Liver (tissue), 8 donors: ENCODE measurements at regions not wholly inside any gene's neighbourhood (a gene's known extent, or its start where the extent isn't known, plus 50 kb on each side); places are given as distances from the start of the nearest gene placed in this dataset.

Experiments used
- DNase-seq: peaks from one replicate; pipeline ENCODE4 v3.0.0-alpha.2; 2017; ENCODE audit warnings: low spot score
- H3K27ac ChIP-seq, 2 donors: one replicate each; pipeline ENCODE4 v1.7.0; 2013; ENCODE audit warnings: inconsistent platforms in 2 of 2, low read length in 2 of 2, control low read depth in 1 of 2, low read depth in 1 of 2, mild to moderate bottlenecking in 1 of 2
- H3K27me3 ChIP-seq, 4 donors: one replicate each; pipeline versions ENCODE4 v1.6.1 to v1.7.0; 2013; ENCODE audit warnings: low read length in 3 of 4, inconsistent platforms in 1 of 4, mild to moderate bottlenecking in 1 of 4, moderate library complexity in 1 of 4; ENCODE audit not compliant: control insufficient read depth in 4 of 4, insufficient read depth in 4 of 4
- H3K36me3 ChIP-seq, 4 donors: one replicate each; pipeline versions ENCODE4 v1.6.1 to v1.7.0; 2013; ENCODE audit warnings: low read length in 3 of 4, mild to moderate bottlenecking in 3 of 4, low read depth in 1 of 4, moderate library complexity in 1 of 4; ENCODE audit not compliant: control insufficient read depth in 4 of 4, insufficient read depth in 3 of 4
- H3K4me1 ChIP-seq, 4 donors: one replicate each; pipeline versions ENCODE4 v1.6.1 to v1.7.0; 2013; ENCODE audit warnings: low read length in 3 of 4, mild to moderate bottlenecking in 3 of 4, moderate library complexity in 1 of 4; ENCODE audit not compliant: control insufficient read depth in 4 of 4, insufficient read depth in 4 of 4
- H3K4me3 ChIP-seq, 3 donors: one replicate each; pipeline versions ENCODE4 v1.6.1 to v1.7.0; 2013; ENCODE audit warnings: low read length in 3 of 3, control low read depth in 1 of 3, low read depth in 1 of 3, mild to moderate bottlenecking in 1 of 3
- H3K9ac ChIP-seq, 2 donors: one replicate each; pipeline ENCODE4 v1.7.0; 2013; ENCODE audit warnings: low read length in 2 of 2, mild to moderate bottlenecking in 2 of 2, moderate library complexity in 2 of 2, control low read depth in 1 of 2, low read depth in 1 of 2
- H3K9me3 ChIP-seq, 4 donors: one replicate each; pipeline versions ENCODE4 v1.6.1 to v1.7.0; 2013; ENCODE audit warnings: low read length in 3 of 4; ENCODE audit not compliant: control insufficient read depth in 4 of 4
- ATF3 ChIP-seq: IDR thresholded peaks from 2 replicates; pipeline ENCODE4 v1.6.1; 2016; ENCODE audit warnings: antibody characterized with exemption
- EGR1 ChIP-seq, 2 donors: IDR thresholded peaks; 2 replicates each; pipeline ENCODE4 v1.6.1; 2016 to 2018; ENCODE audit warnings: antibody characterized with exemption in 2 of 2, low read depth in 2 of 2
- FOXA1 ChIP-seq: IDR thresholded peaks from 2 replicates; pipeline ENCODE4 v1.6.1; 2016; ENCODE audit warnings: antibody characterized with exemption
- GABPA ChIP-seq, 2 donors: IDR thresholded peaks in 1 of 2; conservative IDR thresholded peaks in 1 of 2; 2 replicates each; pipeline ENCODE4 v1.6.1; 2016; ENCODE audit warnings: antibody characterized with exemption in 2 of 2, mild to moderate bottlenecking in 1 of 2, moderate library complexity in 1 of 2
- HNF4A ChIP-seq, 2 donors: conservative IDR thresholded peaks; 2 replicates each; pipeline ENCODE4 v1.6.1; 2016; ENCODE audit warnings: antibody characterized with exemption in 2 of 2, mild to moderate bottlenecking in 2 of 2
- JUND ChIP-seq, 2 donors: IDR thresholded peaks; 2 replicates each; pipeline ENCODE4 v1.6.1; 2016; ENCODE audit warnings: antibody characterized with exemption in 2 of 2
- NR2F2 ChIP-seq: IDR thresholded peaks from 2 replicates; pipeline ENCODE4 v1.6.1; 2016; ENCODE audit warnings: antibody characterized with exemption
- RAD21 ChIP-seq, 2 donors: IDR thresholded peaks; 2 replicates each; pipeline ENCODE4 v1.6.1; 2016; ENCODE audit warnings: antibody characterized with exemption in 2 of 2, mild to moderate bottlenecking in 2 of 2
- RXRA ChIP-seq, 2 donors: IDR thresholded peaks; 2 replicates each; pipeline ENCODE4 v1.6.1; 2017 to 2018; ENCODE audit warnings: antibody characterized with exemption in 2 of 2, mild to moderate bottlenecking in 1 of 2
- TAF1 ChIP-seq: conservative IDR thresholded peaks from 2 replicates; pipeline ENCODE4 v1.6.1; 2016; ENCODE audit warnings: antibody characterized with exemption, mild to moderate bottlenecking
- YY1 ChIP-seq: IDR thresholded peaks from 2 replicates; pipeline ENCODE4 v1.6.1; 2016; ENCODE audit warnings: antibody characterized with exemption, mild to moderate bottlenecking
- WGBS: extraction: QIAGEN DNeasy Blood & Tissue Kit; methylation state at CpG from one replicate; pipeline ENCODE4 v1.1.7; 2013; 5-methylcytosine and 5-hydroxymethylcytosine counted together
- TF ChIP-seq, protein P1 (sequence below): IDR thresholded peaks from 2 replicates; pipeline ENCODE4 v1.6.1; 2016; ENCODE audit warnings: antibody characterized with exemption
- TF ChIP-seq, protein P2 (sequence below): IDR thresholded peaks from 2 replicates; pipeline ENCODE4 v1.6.1; 2016; ENCODE audit warnings: antibody characterized with exemption
- TF ChIP-seq, protein P3 (sequence below): fragments of 150-350 bp; IDR thresholded peaks from 2 replicates; pipeline ENCODE4 v1.5.1; 2017; ENCODE audit warnings: improper control_type of control experiment, low read depth, low read length; ENCODE audit not compliant: missing input control
- TF ChIP-seq, protein P4 (sequence below): IDR thresholded peaks from 2 replicates; pipeline ENCODE4 v1.6.1; 2016; ENCODE audit warnings: antibody characterized with exemption, mild to moderate bottlenecking
- donor health status: healthy.
- donor health status: healthy.
- donor health status: healthy.
- donor health status: healthy.
- donor health status: healthy.

DNA sequence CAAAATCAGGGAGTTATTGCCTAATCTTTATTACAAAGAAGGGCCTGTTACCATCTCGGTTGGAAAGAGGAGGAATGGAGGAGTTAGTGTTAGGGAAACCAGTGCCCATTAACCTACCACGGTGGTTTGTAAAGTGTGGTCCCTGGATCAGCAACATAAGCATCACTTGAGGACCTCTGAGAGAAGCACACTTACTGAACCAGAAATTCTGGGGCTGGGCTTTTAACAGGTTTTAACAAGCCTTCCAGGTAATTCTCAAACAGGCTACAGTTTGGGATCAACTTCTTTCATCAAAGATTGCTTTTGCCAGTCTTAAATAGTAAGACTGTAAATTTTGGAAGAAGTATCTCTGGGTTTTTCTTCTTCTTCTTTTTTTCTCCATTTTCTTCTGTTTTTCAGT, 329.5 kb upstream of the JAG1 start (continued):
- TF ChIP-seq YY1 (no peak), HNF4A (conservative IDR thresholded peaks at IDR 0.05) (no peak), RAD21 (IDR thresholded peaks at IDR 0.05) (no peak), TAF1 (no peak)

DNA sequence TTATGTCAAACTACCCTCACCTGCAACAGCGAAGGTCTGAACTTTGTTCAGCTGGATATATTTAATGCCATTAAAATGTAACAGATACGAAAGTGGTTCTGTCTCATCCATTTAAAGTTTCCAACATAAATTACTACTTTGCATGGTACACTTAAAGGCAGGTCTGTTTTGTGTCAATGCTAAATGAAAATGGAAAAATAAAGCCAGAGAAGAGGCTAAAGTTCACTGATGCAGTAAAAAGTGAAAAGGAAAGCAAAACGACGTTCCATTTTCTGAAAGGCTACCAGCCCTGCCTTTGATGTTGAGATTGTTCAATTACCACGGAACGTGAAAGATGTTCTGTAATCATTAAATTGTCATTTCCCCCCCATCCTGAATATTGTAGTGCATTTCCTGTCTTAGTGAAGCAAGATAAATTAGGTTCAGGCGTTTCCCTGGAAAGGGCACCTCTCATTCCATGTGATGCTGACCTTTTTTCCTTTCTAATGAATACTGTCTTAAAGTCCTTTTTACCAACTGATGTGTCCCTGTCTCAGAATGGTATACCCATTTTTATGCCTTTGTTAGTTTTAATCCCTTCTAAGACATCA, 334.7 kb upstream of the JAG1 start:
- Histone ChIP-seq H3K4me3 (no peak overlapping the region), H3K27ac (no peak overlapping the region), H3K4me1 (no peaks in the 10 kb centered on the region), H3K36me3 (no peaks in the 10 kb centered on the region), H3K9ac (no peak overlapping the region), H3K9me3 (peaks cover 0 to 2% (median 0%) of the 10 kb centered on the region in 4 donors), H3K27me3 (peaks cover 0 to 2% (median 0%) of the 10 kb centered on the region in 4 donors)
- no peak for DNase-seq
- WGBS: 53% methylated on average over 7 of the region's 7 CpGs
- TF ChIP-seq YY1 (no peak), NR2F2 (peak; percentile 41)

- Histone ChIP-seq H3K27me3 (peaks cover 0 to 2% (median 0%) of the 10 kb centered on the region in 4 donors), H3K9me3 (peaks cover 0 to 2% (median 0%) of the 10 kb centered on the region in 4 donors), H3K4me1 (no peaks in the 10 kb centered on the region), H3K4me3 (no peak overlapping the region), H3K27ac (no peak overlapping the region), H3K9ac (no peak overlapping the region), H3K36me3 (no peaks in the 10 kb centered on the region)
- TF ChIP-seq TAF1: no peak
- no peak for TF ChIP-seq FOXA1
- TF ChIP-seq, protein P1, sequence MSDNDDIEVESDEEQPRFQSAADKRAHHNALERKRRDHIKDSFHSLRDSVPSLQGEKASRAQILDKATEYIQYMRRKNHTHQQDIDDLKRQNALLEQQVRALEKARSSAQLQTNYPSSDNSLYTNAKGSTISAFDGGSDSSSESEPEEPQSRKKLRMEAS: no peak
- TF ChIP-seq, protein P2, sequence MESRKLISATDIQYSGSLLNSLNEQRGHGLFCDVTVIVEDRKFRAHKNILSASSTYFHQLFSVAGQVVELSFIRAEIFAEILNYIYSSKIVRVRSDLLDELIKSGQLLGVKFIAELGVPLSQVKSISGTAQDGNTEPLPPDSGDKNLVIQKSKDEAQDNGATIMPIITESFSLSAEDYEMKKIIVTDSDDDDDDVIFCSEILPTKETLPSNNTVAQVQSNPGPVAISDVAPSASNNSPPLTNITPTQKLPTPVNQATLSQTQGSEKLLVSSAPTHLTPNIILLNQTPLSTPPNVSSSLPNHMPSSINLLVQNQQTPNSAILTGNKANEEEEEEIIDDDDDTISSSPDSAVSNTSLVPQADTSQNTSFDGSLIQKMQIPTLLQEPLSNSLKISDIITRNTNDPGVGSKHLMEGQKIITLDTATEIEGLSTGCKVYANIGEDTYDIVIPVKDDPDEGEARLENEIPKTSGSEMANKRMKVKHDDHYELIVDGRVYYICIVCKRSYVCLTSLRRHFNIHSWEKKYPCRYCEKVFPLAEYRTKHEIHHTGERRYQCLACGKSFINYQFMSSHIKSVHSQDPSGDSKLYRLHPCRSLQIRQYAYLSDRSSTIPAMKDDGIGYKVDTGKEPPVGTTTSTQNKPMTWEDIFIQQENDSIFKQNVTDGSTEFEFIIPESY: no peak
- TF ChIP-seq, protein P3, sequence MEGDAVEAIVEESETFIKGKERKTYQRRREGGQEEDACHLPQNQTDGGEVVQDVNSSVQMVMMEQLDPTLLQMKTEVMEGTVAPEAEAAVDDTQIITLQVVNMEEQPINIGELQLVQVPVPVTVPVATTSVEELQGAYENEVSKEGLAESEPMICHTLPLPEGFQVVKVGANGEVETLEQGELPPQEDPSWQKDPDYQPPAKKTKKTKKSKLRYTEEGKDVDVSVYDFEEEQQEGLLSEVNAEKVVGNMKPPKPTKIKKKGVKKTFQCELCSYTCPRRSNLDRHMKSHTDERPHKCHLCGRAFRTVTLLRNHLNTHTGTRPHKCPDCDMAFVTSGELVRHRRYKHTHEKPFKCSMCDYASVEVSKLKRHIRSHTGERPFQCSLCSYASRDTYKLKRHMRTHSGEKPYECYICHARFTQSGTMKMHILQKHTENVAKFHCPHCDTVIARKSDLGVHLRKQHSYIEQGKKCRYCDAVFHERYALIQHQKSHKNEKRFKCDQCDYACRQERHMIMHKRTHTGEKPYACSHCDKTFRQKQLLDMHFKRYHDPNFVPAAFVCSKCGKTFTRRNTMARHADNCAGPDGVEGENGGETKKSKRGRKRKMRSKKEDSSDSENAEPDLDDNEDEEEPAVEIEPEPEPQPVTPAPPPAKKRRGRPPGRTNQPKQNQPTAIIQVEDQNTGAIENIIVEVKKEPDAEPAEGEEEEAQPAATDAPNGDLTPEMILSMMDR: no peak
- no peak for TF ChIP-seq HNF4A (conservative IDR thresholded peaks at IDR 0.05)
- no peak for TF ChIP-seq GABPA (IDR thresholded peaks at IDR 0.05 in 1 of 2, conservative IDR thresholded peaks at IDR 0.05 in 1 of 2)
- TF ChIP-seq, protein P4, sequence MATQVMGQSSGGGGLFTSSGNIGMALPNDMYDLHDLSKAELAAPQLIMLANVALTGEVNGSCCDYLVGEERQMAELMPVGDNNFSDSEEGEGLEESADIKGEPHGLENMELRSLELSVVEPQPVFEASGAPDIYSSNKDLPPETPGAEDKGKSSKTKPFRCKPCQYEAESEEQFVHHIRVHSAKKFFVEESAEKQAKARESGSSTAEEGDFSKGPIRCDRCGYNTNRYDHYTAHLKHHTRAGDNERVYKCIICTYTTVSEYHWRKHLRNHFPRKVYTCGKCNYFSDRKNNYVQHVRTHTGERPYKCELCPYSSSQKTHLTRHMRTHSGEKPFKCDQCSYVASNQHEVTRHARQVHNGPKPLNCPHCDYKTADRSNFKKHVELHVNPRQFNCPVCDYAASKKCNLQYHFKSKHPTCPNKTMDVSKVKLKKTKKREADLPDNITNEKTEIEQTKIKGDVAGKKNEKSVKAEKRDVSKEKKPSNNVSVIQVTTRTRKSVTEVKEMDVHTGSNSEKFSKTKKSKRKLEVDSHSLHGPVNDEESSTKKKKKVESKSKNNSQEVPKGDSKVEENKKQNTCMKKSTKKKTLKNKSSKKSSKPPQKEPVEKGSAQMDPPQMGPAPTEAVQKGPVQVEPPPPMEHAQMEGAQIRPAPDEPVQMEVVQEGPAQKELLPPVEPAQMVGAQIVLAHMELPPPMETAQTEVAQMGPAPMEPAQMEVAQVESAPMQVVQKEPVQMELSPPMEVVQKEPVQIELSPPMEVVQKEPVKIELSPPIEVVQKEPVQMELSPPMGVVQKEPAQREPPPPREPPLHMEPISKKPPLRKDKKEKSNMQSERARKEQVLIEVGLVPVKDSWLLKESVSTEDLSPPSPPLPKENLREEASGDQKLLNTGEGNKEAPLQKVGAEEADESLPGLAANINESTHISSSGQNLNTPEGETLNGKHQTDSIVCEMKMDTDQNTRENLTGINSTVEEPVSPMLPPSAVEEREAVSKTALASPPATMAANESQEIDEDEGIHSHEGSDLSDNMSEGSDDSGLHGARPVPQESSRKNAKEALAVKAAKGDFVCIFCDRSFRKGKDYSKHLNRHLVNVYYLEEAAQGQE: no peak
- TF ChIP-seq EGR1 (IDR thresholded peaks at IDR 0.05; ENCODE audit: low read depth in 2 of 2): no peak
- no peak for TF ChIP-seq NR2F2
- no peak for TF ChIP-seq RAD21 (IDR thresholded peaks at IDR 0.05)
- no peak for TF ChIP-seq RXRA (IDR thresholded peaks at IDR 0.05)
- TF ChIP-seq ATF3: no peak
- TF ChIP-seq YY1: no peak
- no peak for TF ChIP-seq JUND (IDR thresholded peaks at IDR 0.05)
- no peak for DNase-seq
Observed at GRCh38 chr20:11011653-11012052, 337.9 kb upstream of the JAG1 start.
